ENCODE measurements at regions not wholly inside any gene's neighbourhood (a gene's known extent, or its start where the extent isn't known, plus 50 kb on each side); places are given as distances from the start of the nearest gene placed in this dataset.

DNA sequence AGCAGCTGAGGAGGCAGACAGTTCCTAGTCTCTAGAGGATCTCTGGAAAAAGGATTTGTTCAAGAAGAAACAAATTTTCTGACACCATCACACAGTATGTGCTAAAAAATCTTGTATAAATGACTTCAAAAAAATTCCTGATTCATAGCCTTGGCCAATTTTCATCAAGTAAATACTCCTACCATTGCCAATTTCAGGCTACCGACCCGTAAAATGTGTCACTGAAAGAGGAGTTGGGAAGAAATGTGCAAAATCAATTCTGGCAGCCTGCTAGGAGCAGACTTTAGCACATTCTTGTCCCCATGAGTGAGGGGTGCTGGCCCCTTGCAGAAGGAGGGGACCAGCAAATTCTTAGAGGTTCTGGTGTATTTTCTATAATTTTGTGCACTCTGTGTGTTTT, 109.4 kb downstream of the TMEM30B start:
- H3K9me3 ChIP-seq, result no peaks in the 10 kb centered on the region
- H3K4me3 ChIP-seq, result no peak overlapping the region
- peak overlapping the region; percentile 11 to 34 for H3K27ac ChIP-seq
- DNase-seq (ENCODE audit: low spot score) (no peak), ATAC-seq (ENCODE audit: insufficient number of reproducible peaks, low FRiP score, low read depth) (no peak)
- TF ChIP-seq CTCF (IDR thresholded peaks at IDR 0.05), result no peak
- H3K27me3 ChIP-seq (replicated peaks; ENCODE audit: insufficient read depth), result no peaks in the 10 kb centered on the region
- H3K4me1 ChIP-seq (ENCODE audit: control insufficient read depth in 1 of 2, low read depth in 2 of 2), result peaks cover 6 to 15% of the 10 kb centered on the region in 2 donors
- H3K36me3 ChIP-seq, result no peaks in the 10 kb centered on the region

DNA sequence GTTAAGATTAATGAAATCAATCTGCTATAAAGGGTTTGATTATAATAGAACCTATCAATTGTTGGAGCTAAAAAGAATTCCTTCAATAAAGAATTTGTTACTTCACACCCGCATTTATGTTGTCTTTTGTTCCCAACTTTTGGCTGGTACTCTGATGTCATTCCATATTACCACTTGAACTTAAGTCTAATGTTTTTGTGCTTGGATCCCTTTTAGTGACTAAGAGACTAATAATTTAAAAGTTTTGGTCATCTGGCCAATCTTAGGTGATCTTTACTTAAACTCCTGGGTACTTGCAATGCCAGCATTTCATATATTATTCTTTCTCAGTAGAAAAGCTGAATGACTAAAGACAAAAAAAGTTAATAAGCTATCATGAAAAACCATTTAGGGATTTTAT, 113.0 kb downstream of the TMEM30B start:
- Histone ChIP-seq H3K4me1 (ENCODE audit: control insufficient read depth in 1 of 2, low read depth in 2 of 2) (peaks cover 6 to 15% of the 10 kb centered on the region in 2 donors), H3K27me3 (replicated peaks; ENCODE audit: insufficient read depth) (no peaks in the 10 kb centered on the region), H3K4me3 (no peak overlapping the region), H3K36me3 (no peaks in the 10 kb centered on the region), H3K9me3 (peaks cover 3% of the 10 kb centered on the region), H3K27ac (no peak overlapping the region)
- DNase-seq (ENCODE audit: low spot score) (no peak), ATAC-seq (ENCODE audit: insufficient number of reproducible peaks, low FRiP score, low read depth) (no peak)
- TF ChIP-seq CTCF (IDR thresholded peaks at IDR 0.05), result no peak

GRCh38 chr14:61167642-61168041, 113.5 kb downstream of the TMEM30B start:
- TF ChIP-seq CTCF (IDR thresholded peaks at IDR 0.05), result no peak
- Histone ChIP-seq H3K4me3 (no peak overlapping the region), H3K36me3 (no peaks in the 10 kb centered on the region), H3K27me3 (replicated peaks; ENCODE audit: insufficient read depth) (no peaks in the 10 kb centered on the region), H3K9me3 (peaks cover 3% of the 10 kb centered on the region), H3K27ac (no peak overlapping the region), H3K4me1 (ENCODE audit: control insufficient read depth in 1 of 2, low read depth in 2 of 2) (peaks cover 6 to 15% of the 10 kb centered on the region in 2 donors)
- DNase-seq (ENCODE audit: low spot score) (no peak), ATAC-seq (ENCODE audit: insufficient number of reproducible peaks, low FRiP score, low read depth) (no peak)

DNA sequence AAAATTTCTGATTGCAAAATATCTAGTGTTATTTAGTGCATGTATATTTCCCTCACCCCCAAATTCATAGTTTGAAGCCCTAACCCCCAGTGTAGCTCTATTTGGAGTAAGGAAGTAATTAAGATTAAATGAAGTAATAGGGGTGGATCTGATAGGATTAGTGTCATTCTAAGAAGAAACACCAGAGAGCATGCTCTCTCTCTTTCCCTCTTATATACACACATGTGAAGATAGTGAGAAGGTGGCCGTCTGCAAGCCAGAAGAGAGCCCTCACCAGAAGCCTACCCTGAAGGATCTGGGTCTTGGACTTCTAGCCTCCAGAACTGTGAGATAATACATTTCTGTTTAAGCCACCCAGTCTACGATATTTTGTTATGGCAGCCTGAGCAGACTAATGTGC, 120.3 kb downstream of the TMEM30B start:
- H3K4me3 ChIP-seq, result no peak overlapping the region
- no peaks in the 10 kb centered on the region for H3K27me3 ChIP-seq (replicated peaks; ENCODE audit: insufficient read depth)
- ATAC-seq (ENCODE audit: insufficient number of reproducible peaks, low FRiP score, low read depth), result no peak
- DNase-seq (ENCODE audit: low spot score), result no peak
- no peaks in the 10 kb centered on the region for H3K36me3 ChIP-seq
- H3K27ac ChIP-seq, result no peak overlapping the region
- no peak for TF ChIP-seq CTCF (IDR thresholded peaks at IDR 0.05)
- H3K4me1 ChIP-seq (ENCODE audit: control insufficient read depth in 1 of 2, low read depth in 2 of 2), result no peaks in the 10 kb centered on the region
- H3K9me3 ChIP-seq, result peaks cover 3% of the 10 kb centered on the region

DNA sequence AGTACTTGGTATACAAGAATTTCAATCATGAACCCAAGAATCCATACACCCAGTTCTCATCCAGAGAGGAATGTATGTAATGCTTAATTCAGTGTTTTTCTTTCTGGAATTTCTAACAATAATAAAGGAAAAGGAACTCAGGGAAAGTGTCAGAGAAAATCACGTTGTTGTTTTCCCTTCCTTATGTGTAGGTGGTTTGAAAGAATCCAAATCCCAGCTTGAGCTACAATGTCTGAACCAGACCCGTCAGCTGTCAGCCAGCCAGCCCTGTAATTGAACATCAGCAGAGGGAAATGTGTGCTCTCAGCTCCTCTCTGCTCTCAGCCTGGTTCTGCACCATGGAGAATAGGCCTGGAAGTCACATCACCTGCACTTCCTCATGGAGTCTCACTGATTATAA, 126.5 kb downstream of the TMEM30B start:
- Histone ChIP-seq H3K27ac (peak overlapping the region; percentile 87 to 91), H3K4me3 (no peak overlapping the region), H3K27me3 (replicated peaks; ENCODE audit: insufficient read depth) (no peaks in the 10 kb centered on the region), H3K9me3 (no peaks in the 10 kb centered on the region), H3K36me3 (no peaks in the 10 kb centered on the region), H3K4me1 (ENCODE audit: control insufficient read depth in 1 of 2, low read depth in 2 of 2) (peaks cover 9 to 40% of the 10 kb centered on the region in 2 donors)
- no peak for TF ChIP-seq CTCF (IDR thresholded peaks at IDR 0.05)
- no peak for ATAC-seq (ENCODE audit: insufficient number of reproducible peaks, low FRiP score, low read depth)
- no peak for DNase-seq (ENCODE audit: low spot score)

All from thoracic aorta (tissue), 2 donors.